Activated naive CD4-positive, alpha-beta T cell treated with anti-CD3 and anti-CD28 coated beads, Interleukin-2, amount 10 ng/mL, durations not matched to agents 7 days and 5 days (primary cell): ENCODE measurements at regions not wholly inside any gene's neighbourhood (a gene's known extent, or its start where the extent isn't known, plus 50 kb on each side); places are given as distances from the start of the nearest gene placed in this dataset.

Experiments used
- CTCF ChIA-PET: fragments of 350-600 bp; sonication (Branson Sonifier 250); formaldehyde crosslinking; loops from one replicate; lab custom pipeline; 2021; ENCODE audit warnings: antibody characterized with exemption; lab: Charles Lee
- DNase-seq: peaks from one replicate; pipeline ENCODE4 v3.0.0-alpha.2; 2020
- H3K27ac Mint-ChIP-seq: one replicate; pipeline ENCODE4 v1.8.0; 2021; ENCODE audit warnings: mild to moderate bottlenecking, moderate library complexity, mixed read lengths
- H3K27me3 Mint-ChIP-seq: one replicate; pipeline ENCODE4 v1.8.0; 2021; ENCODE audit warnings: mild to moderate bottlenecking, mixed read lengths
- H3K36me3 Mint-ChIP-seq: one replicate; pipeline ENCODE4 v1.8.0; 2021; ENCODE audit warnings: mixed read lengths
- H3K4me1 Mint-ChIP-seq: one replicate; pipeline ENCODE4 v1.8.0; 2021; ENCODE audit warnings: mixed read lengths
- H3K4me3 Mint-ChIP-seq: one replicate; pipeline ENCODE4 v1.8.0; 2021; ENCODE audit warnings: mild to moderate bottlenecking, moderate library complexity, mixed read lengths
- H3K9me3 Mint-ChIP-seq: one replicate; pipeline ENCODE4 v1.8.0; 2021; ENCODE audit warnings: mixed read lengths

- H3K36me3 Mint-ChIP-seq, result no peaks in the 10 kb centered on the region
- no peaks in the 10 kb centered on the region for H3K4me1 Mint-ChIP-seq
- H3K27me3 Mint-ChIP-seq, result peaks cover 3% of the 10 kb centered on the region
- no peak overlapping the region for H3K27ac Mint-ChIP-seq
- CTCF ChIA-PET, result interaction anchor here (0.7 kb wide), 1 partner anchor 54 kb away, joined by 3 read pairs; no protein-coding TSS in a partner anchor
- H3K9me3 Mint-ChIP-seq, result no peaks in the 10 kb centered on the region
- DNase-seq, result no peak
- H3K4me3 Mint-ChIP-seq, result no peak overlapping the region
These were observed 358.3 kb upstream of the TPM1 start for GRCh38 chr15:62684123-62684808.

- DNase-seq, result no peak
- no peaks in the 10 kb centered on the region for H3K36me3 Mint-ChIP-seq
- CTCF ChIA-PET, result no interaction called here
- H3K4me1 Mint-ChIP-seq, result no peaks in the 10 kb centered on the region
- peaks cover 3% of the 10 kb centered on the region for H3K27me3 Mint-ChIP-seq
- no peaks in the 10 kb centered on the region for H3K9me3 Mint-ChIP-seq
- H3K4me3 Mint-ChIP-seq, result no peak overlapping the region
- no peak overlapping the region for H3K27ac Mint-ChIP-seq
These were observed 351.5 kb upstream of the TPM1 start for GRCh38 chr15:62691008-62691407.

GRCh38 chr15:62697636-62698035, 344.9 kb upstream of the TPM1 start:
- no peaks in the 10 kb centered on the region for H3K4me1 Mint-ChIP-seq
- CTCF ChIA-PET, result no interaction called here
- DNase-seq, result no peak
- no peaks in the 10 kb centered on the region for H3K36me3 Mint-ChIP-seq
- no peak overlapping the region for H3K27ac Mint-ChIP-seq
- no peaks in the 10 kb centered on the region for H3K27me3 Mint-ChIP-seq
- H3K9me3 Mint-ChIP-seq, result no peaks in the 10 kb centered on the region
- no peak overlapping the region for H3K4me3 Mint-ChIP-seq

GRCh38 chr15:62698646-62699045, 343.9 kb upstream of the TPM1 start:
- no peak overlapping the region for H3K4me3 Mint-ChIP-seq
- no peaks in the 10 kb centered on the region for H3K9me3 Mint-ChIP-seq
- no peak for DNase-seq
- H3K4me1 Mint-ChIP-seq, result no peaks in the 10 kb centered on the region
- no peaks in the 10 kb centered on the region for H3K36me3 Mint-ChIP-seq
- no peaks in the 10 kb centered on the region for H3K27me3 Mint-ChIP-seq
- no peak overlapping the region for H3K27ac Mint-ChIP-seq
- CTCF ChIA-PET, result no interaction called here

- DNase-seq, result no peak
- H3K4me1 Mint-ChIP-seq, result no peaks in the 10 kb centered on the region
- no peaks in the 10 kb centered on the region for H3K36me3 Mint-ChIP-seq
- H3K4me3 Mint-ChIP-seq, result no peak overlapping the region
- H3K27ac Mint-ChIP-seq, result no peak overlapping the region
- CTCF ChIA-PET, result no interaction called here
- H3K27me3 Mint-ChIP-seq, result no peaks in the 10 kb centered on the region
- H3K9me3 Mint-ChIP-seq, result no peaks in the 10 kb centered on the region
These were observed 336.2 kb upstream of the TPM1 start for GRCh38 chr15:62706317-62706716.

GRCh38 chr15:62708470-62708869, 334.1 kb upstream of the TPM1 start:
- H3K36me3 Mint-ChIP-seq, result no peaks in the 10 kb centered on the region
- CTCF ChIA-PET, result interaction anchor here (0.9 kb wide), 1 partner anchor 27 kb away, joined by 3 read pairs; no protein-coding TSS in a partner anchor
- no peak overlapping the region for H3K4me3 Mint-ChIP-seq
- no peaks in the 10 kb centered on the region for H3K4me1 Mint-ChIP-seq
- no peak overlapping the region for H3K27ac Mint-ChIP-seq
- DNase-seq, result no peak
- no peaks in the 10 kb centered on the region for H3K27me3 Mint-ChIP-seq
- no peaks in the 10 kb centered on the region for H3K9me3 Mint-ChIP-seq

- Mint-ChIP-seq H3K27me3 (no peaks in the 10 kb centered on the region), H3K27ac (no peak overlapping the region), H3K36me3 (no peaks in the 10 kb centered on the region), H3K4me1 (no peaks in the 10 kb centered on the region), H3K9me3 (no peaks in the 10 kb centered on the region), H3K4me3 (no peak overlapping the region)
- CTCF ChIA-PET, result no interaction called here
- no peak for DNase-seq
These were observed 333.3 kb upstream of the TPM1 start for GRCh38 chr15:62709261-62709660.

- no peaks in the 10 kb centered on the region for H3K4me1 Mint-ChIP-seq
- H3K4me3 Mint-ChIP-seq, result no peak overlapping the region
- H3K27ac Mint-ChIP-seq, result no peak overlapping the region
These were observed 330.7 kb upstream of the TPM1 start for GRCh38 chr15:62711691-62712454.

GRCh38 chr15:62712455-62712839, 330.1 kb upstream of the TPM1 start:
- no peaks in the 10 kb centered on the region for H3K4me1 Mint-ChIP-seq
- no peak overlapping the region for H3K27ac Mint-ChIP-seq
- H3K27me3 Mint-ChIP-seq, result no peaks in the 10 kb centered on the region
- CTCF ChIA-PET, result no interaction called here
- H3K9me3 Mint-ChIP-seq, result no peaks in the 10 kb centered on the region
- H3K36me3 Mint-ChIP-seq, result no peaks in the 10 kb centered on the region
- no peak overlapping the region for H3K4me3 Mint-ChIP-seq
- no peak for DNase-seq

More at GRCh38 chr15:62711691-62712454, 330.7 kb upstream of the TPM1 start:
- CTCF ChIA-PET, result no interaction called here
- no peak for DNase-seq
- no peaks in the 10 kb centered on the region for H3K36me3 Mint-ChIP-seq
- no peaks in the 10 kb centered on the region for H3K9me3 Mint-ChIP-seq
- no peaks in the 10 kb centered on the region for H3K27me3 Mint-ChIP-seq

- Mint-ChIP-seq H3K27me3 (no peaks in the 10 kb centered on the region), H3K4me3 (no peak overlapping the region), H3K9me3 (no peaks in the 10 kb centered on the region), H3K36me3 (no peaks in the 10 kb centered on the region), H3K4me1 (no peaks in the 10 kb centered on the region), H3K27ac (no peak overlapping the region)
- DNase-seq, result no peak
- CTCF ChIA-PET, result no interaction called here
These were observed 326.6 kb upstream of the TPM1 start for GRCh38 chr15:62715946-62716345.

- Mint-ChIP-seq H3K36me3 (no peaks in the 10 kb centered on the region), H3K9me3 (no peaks in the 10 kb centered on the region), H3K4me1 (no peaks in the 10 kb centered on the region), H3K4me3 (no peak overlapping the region), H3K27me3 (no peaks in the 10 kb centered on the region), H3K27ac (no peak overlapping the region)
- CTCF ChIA-PET, result no interaction called here
- no peak for DNase-seq
These were observed 325.1 kb upstream of the TPM1 start for GRCh38 chr15:62717496-62717895.

GRCh38 chr15:62719316-62719715, 323.2 kb upstream of the TPM1 start:
- Mint-ChIP-seq H3K27ac (no peak overlapping the region), H3K27me3 (no peaks in the 10 kb centered on the region), H3K4me1 (no peaks in the 10 kb centered on the region), H3K36me3 (no peaks in the 10 kb centered on the region), H3K9me3 (no peaks in the 10 kb centered on the region), H3K4me3 (no peak overlapping the region)
- CTCF ChIA-PET, result no interaction called here
- DNase-seq, result no peak

- Mint-ChIP-seq H3K4me3 (no peak overlapping the region), H3K9me3 (no peaks in the 10 kb centered on the region), H3K27me3 (no peaks in the 10 kb centered on the region), H3K36me3 (no peaks in the 10 kb centered on the region), H3K4me1 (no peaks in the 10 kb centered on the region), H3K27ac (no peak overlapping the region)
- DNase-seq, result no peak
- CTCF ChIA-PET, result no interaction called here
These were observed 320.3 kb upstream of the TPM1 start for GRCh38 chr15:62722237-62722636.

GRCh38 chr15:62726461-62726860, 316.1 kb upstream of the TPM1 start:
- Mint-ChIP-seq H3K36me3 (no peaks in the 10 kb centered on the region), H3K27ac (no peak overlapping the region), H3K4me3 (no peak overlapping the region), H3K9me3 (no peaks in the 10 kb centered on the region), H3K4me1 (no peaks in the 10 kb centered on the region), H3K27me3 (no peaks in the 10 kb centered on the region)
- no peak for DNase-seq
- CTCF ChIA-PET, result no interaction called here

- no peaks in the 10 kb centered on the region for H3K27me3 Mint-ChIP-seq
- CTCF ChIA-PET, result interaction anchor here (1.1 kb wide), 1 partner anchor 15 kb away, joined by 4 read pairs; no protein-coding TSS in a partner anchor
- no peak overlapping the region for H3K4me3 Mint-ChIP-seq
- no peaks in the 10 kb centered on the region for H3K9me3 Mint-ChIP-seq
- no peak overlapping the region for H3K27ac Mint-ChIP-seq
- no peak for DNase-seq
- no peaks in the 10 kb centered on the region for H3K4me1 Mint-ChIP-seq
- no peaks in the 10 kb centered on the region for H3K36me3 Mint-ChIP-seq
These were observed 315.0 kb upstream of the TPM1 start for GRCh38 chr15:62727501-62727900.
